AG04449 (cell line): ENCODE measurements at regions not wholly inside any gene's neighbourhood (a gene's known extent, or its start where the extent isn't known, plus 50 kb on each side); places are given as distances from the start of the nearest gene placed in this dataset.

Experiments used
- CTCF ChIA-PET: fragments of 350-600 bp; formaldehyde crosslinking; extraction: SDS; loops from one replicate; lab custom pipeline; 2021; ENCODE audit warnings: antibody characterized with exemption; lab: Yijun Ruan, JAX
- POLR2A ChIA-PET: fragments of 400-600, 350-600 bp; formaldehyde crosslinking; extraction: SDS; loops from one replicate; lab custom pipeline; 2020; ENCODE audit warnings: antibody characterized with exemption, inconsistent platforms; lab: Yijun Ruan, JAX
- DNase-seq: peaks from one replicate; pipeline ENCODE4 v3.0.0-alpha.2; 2010; ENCODE audit warnings: low read depth, low spot score
- H3K4me3 ChIP-seq: 2 replicates; pipeline ENCODE4 v1.5.1; 2011; ENCODE audit warnings: low read depth, mild to moderate bottlenecking, control low read depth, low read length
- CTCF ChIP-seq: IDR thresholded peaks from one replicate; pipeline ENCODE4 v1.5.1; 2011; ENCODE audit warnings: mild to moderate bottlenecking, moderate library complexity, low read length, control low read depth, inconsistent platforms; ENCODE audit not compliant: insufficient read depth; ENCODE audit errors: missing control alignments

DNA sequence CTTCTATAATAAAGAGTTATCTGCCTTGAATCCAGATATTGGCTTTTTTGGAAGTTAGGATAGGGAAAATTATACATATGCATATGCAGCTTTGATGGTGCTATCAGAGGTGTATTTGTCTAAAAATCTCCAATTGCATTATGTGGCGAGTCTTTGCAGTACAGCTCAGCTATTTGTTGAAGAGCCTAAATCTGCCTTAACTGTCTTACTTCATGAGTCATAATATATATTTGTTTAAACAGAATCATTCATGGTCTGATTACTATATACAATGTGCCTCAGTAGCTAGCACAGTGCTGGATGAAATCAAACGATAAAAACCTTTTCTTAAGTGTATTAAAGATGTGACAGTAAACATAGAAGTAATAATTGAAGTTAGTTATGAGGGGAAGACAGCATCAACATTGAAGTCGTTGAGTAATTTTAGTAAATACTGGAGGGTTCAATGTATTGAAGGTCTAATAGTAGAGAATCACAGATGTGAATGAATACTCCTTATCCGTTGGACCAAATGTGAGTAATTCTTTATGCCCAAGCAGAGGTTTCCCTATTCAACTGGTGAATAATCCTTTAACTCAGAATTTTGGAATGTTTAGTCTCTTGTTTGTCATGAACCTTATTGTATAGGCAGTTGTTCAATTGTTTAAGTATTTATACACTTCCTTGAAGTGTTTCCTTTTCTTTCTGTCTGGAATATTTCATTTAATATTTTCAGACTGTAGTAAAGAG lies 74.8 kb upstream of the NAALADL2 start:
- CTCF ChIA-PET, result no interaction called here
- H3K4me3 ChIP-seq, result no peak overlapping the region
- no peak for TF ChIP-seq CTCF
- no peak for DNase-seq
- POLR2A ChIA-PET, result no interaction called here

- POLR2A ChIA-PET, result no interaction called here
- no peak overlapping the region for H3K4me3 ChIP-seq
- TF ChIP-seq CTCF, result no peak
- CTCF ChIA-PET, result no interaction called here
- no peak for DNase-seq
These were observed 72.3 kb upstream of the NAALADL2 start for GRCh38 chr3:174786825-174787224.

GRCh38 chr3:174791161-174791560 lies 68.0 kb upstream of the NAALADL2 start:
- no peak overlapping the region for H3K4me3 ChIP-seq
- CTCF ChIA-PET, result no interaction called here
- TF ChIP-seq CTCF, result no peak
- POLR2A ChIA-PET, result no interaction called here
- no peak for DNase-seq

DNA sequence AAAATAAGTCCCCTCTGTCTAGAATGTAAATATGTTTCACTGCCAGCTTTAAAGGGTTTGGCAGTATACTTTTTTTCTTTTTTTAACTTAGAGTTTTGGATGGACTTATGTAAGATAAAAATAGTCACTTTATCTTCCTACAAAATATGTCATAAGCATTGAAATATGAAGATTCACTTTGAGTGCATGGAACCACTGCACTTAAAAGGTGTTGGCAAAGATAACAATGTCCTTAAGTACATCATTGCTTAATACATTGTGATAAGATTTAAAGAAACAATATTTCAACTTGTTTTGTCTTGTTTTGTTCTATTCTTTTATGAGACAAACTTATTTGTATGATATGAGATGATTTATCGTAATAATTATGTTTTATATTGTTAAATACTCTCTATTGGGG lies 66.3 kb upstream of the NAALADL2 start:
- DNase-seq, result no peak
- no peak for TF ChIP-seq CTCF
- ChIA-PET CTCF (no interaction called here), POLR2A (no interaction called here)
- no peak overlapping the region for H3K4me3 ChIP-seq
